HCT116 (cell line): ENCODE measurements at regions not wholly inside any gene's neighbourhood (a gene's known extent, or its start where the extent isn't known, plus 50 kb on each side); places are given as distances from the start of the nearest gene placed in this dataset.

Experiments used
- CEBPB ChIP-seq: IDR thresholded peaks from 2 replicates; pipeline ENCODE4 v1.6.1; 2012; ENCODE audit warnings: low read depth
- ZFX ChIP-seq: fragments of 450-650 bp; IDR thresholded peaks from 2 replicates; pipeline ENCODE4 v1.6.1; 2017

DNA sequence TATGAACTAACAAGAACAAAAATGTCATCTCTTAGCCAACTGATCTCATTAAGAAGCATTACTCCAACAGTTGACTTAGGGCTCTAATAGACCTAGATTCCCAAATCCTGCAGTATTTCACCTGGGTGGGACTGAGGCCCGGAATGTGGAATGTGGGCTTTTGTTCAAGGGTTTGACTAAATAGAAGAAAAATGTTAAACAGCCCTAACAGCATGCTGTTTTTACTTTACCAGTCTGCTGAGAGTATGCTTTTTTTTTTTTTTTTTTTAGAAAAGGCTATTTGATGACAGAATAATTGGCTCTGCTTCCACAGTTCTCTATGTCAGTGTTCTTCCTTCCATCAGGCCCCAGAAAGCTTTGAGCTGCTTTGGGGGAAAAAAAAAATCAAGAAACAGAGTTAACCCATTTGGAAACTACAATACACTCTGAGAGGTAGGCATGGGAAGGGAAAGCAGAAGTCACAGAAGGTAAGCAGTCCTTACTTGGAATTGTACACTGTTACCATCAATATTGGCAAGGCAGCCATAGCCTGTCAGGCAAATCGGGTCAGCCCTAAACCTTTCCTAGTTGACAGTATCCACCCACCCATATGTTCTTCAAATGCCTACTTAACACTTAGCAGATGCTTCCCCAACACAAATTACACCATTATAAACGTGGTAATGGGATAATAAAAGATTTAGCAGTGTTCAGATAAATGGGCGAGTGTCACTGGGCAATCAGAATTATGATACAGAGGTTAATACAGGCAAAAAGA lies 224.2 kb downstream of the CNTN3 start:
- no peak for TF ChIP-seq CEBPB
- TF ChIP-seq ZFX: no peak
